ENCODE measurements at regions not wholly inside any gene's neighbourhood (a gene's known extent, or its start where the extent isn't known, plus 50 kb on each side); places are given as distances from the start of the nearest gene placed in this dataset.

DNA sequence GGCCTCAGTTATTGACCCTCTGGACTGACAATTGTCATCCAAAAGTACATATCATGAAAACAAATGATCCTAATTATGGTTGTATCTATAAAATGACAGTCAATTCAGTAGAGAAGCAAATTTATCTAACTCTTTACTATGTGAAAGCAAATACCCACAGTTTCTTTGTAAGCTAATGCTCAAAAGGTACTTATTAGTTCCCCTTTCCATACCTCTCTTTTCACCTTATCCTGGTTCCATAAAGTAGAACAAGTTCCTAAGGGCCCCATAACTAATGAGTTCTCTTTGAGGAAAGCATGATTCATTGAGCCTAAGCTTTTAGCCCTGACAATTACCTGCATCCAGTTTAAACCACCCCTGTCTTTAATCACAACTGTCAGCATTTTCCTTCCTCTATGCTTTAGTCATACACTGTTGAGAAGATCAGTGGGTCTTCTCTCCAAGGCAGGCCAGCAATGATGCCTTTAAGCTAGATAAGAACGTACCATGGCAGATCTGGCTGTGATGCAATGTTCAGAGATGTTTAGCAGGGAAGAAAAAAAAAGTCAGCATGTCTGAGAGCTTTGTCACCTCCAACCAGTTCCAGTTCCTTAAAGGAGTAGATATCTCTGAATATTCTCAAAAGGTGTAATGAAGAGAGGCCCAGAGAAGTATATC, 179.7 kb upstream of the RASGEF1B start:
- H3K27ac ChIP-seq (ENCODE audit: low read depth in 1 of 3, low read length in 2 of 3) = peak overlapping the region in 1 of 3 donors; percentile 49
- no peaks in the 10 kb centered on the region for H3K27me3 ChIP-seq (ENCODE audit: control insufficient read depth in 3 of 3, insufficient read depth in 3 of 3, low read length in 3 of 3)

DNA sequence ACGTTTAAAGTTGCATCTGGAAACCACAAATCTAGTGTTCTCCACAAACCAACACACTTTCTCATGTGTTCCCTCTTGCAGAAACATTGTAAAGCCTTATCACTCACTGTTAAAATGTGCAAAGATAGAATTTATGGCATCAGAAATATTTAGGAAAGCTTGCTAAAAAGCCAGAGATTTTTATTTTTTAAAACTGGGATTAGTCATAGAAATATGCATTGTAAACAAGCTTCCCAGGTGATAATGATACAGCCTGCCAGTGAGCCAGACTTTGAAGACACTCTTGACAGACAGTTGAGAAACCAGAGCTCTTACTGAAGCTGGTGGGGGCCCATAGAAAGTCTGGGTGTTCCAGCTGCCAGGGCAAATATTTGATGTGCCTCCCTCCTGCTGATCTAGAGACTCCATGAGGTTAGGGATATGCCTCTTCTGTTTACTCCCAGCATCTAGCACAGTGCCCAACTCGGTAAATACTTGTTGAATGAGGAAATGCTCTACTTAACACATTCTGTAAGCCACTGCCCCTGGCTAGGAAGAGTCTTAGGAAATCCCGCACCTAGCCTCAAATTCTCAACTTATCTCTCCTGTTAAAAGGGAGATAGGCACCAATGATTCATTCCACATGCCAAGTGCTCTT, 179.0 kb upstream of the RASGEF1B start:
- 49 to 54% (median 51%) methylated on average over 3 of the region's 3 CpGs for WGBS, 3 donors
- H3K27me3 ChIP-seq (ENCODE audit: control insufficient read depth in 3 of 3, insufficient read depth in 3 of 3, low read length in 3 of 3) = no peaks in the 10 kb centered on the region
- no peak overlapping the region for H3K4me3 ChIP-seq (ENCODE audit: low read depth in 1 of 3, low read length in 3 of 3)
- DNase-seq = peak in 1 of 2 donors; percentile 57
- no peak for FAIRE-seq
- no peaks in the 10 kb centered on the region for H3K36me3 ChIP-seq (ENCODE audit: control insufficient read depth in 3 of 3, insufficient read depth in 2 of 3, low read depth in 1 of 3, low read length in 3 of 3)
- peak overlapping the region in 1 of 3 donors; percentile 49 for H3K27ac ChIP-seq (ENCODE audit: low read depth in 1 of 3, low read length in 2 of 3)
- H3K4me1 ChIP-seq (ENCODE audit: control insufficient read depth in 3 of 3, insufficient read depth in 2 of 3, low read depth in 1 of 3, low read length in 2 of 3) = peaks cover 0 to 4% (median 3%) of the 10 kb centered on the region in 3 donors
- H3K9me3 ChIP-seq (ENCODE audit: control insufficient read depth in 2 of 2, insufficient read depth in 1 of 2, low read depth in 1 of 2, low read length in 1 of 2) = no peaks in the 10 kb centered on the region

More for the DNA sequence above, 179.7 kb upstream of the RASGEF1B start:
- H3K9me3 ChIP-seq (ENCODE audit: control insufficient read depth in 2 of 2, insufficient read depth in 1 of 2, low read depth in 1 of 2, low read length in 1 of 2) = no peaks in the 10 kb centered on the region
- DNase-seq = peak in 1 of 2 donors; percentile 61
- FAIRE-seq = no peak
- no peaks in the 10 kb centered on the region for H3K36me3 ChIP-seq (ENCODE audit: control insufficient read depth in 3 of 3, insufficient read depth in 2 of 3, low read depth in 1 of 3, low read length in 3 of 3)
- no peak overlapping the region for H3K4me3 ChIP-seq (ENCODE audit: low read depth in 1 of 3, low read length in 3 of 3)
- peaks cover 0 to 4% (median 3%) of the 10 kb centered on the region in 3 donors for H3K4me1 ChIP-seq (ENCODE audit: control insufficient read depth in 3 of 3, insufficient read depth in 2 of 3, low read depth in 1 of 3, low read length in 2 of 3)
- WGBS, 3 donors = 64 to 79% (median 68%) methylated on average over 1 of the region's 1 CpG

DNA sequence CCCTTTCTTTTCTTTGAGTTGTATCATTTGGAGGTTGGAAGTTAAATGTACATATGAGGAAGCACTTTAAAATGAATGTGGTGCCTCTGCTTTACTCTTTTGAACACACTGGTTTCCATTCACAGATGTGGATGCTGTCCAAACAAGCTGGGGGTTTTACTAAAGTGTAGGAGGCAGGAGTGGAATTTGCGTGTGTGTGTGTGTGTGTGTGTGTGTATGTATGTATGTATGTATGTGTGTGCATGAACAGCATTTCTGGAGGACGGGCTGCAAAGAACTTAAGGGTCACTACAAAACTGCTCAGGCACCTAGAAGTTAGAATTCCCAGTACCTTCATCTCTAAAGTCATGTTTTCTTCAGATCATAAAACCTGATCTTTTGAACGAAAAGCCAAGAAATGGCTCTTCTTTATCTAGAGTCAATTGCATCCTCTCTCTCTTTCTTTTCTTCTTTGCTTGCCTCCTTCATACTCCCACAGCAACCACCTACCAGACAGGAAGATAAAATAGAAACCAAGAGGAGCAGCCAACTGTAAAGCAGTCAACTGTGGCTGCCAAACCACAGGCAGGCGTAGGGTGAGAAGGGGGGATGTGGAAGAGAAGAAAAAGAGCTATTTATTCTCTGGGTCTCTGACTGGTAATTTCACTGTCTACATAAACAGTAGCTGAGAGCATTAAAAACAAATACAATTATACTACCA, 177.0 kb upstream of the RASGEF1B start:
- Histone ChIP-seq H3K4me1 (ENCODE audit: control insufficient read depth in 3 of 3, insufficient read depth in 2 of 3, low read depth in 1 of 3, low read length in 2 of 3) (peaks cover 0 to 4% (median 3%) of the 10 kb centered on the region in 3 donors), H3K4me3 (ENCODE audit: low read depth in 1 of 3, low read length in 3 of 3) (no peak overlapping the region), H3K27ac (ENCODE audit: low read depth in 1 of 3, low read length in 2 of 3) (no peak overlapping the region), H3K27me3 (ENCODE audit: control insufficient read depth in 3 of 3, insufficient read depth in 3 of 3, low read length in 3 of 3) (no peaks in the 10 kb centered on the region), H3K36me3 (ENCODE audit: control insufficient read depth in 3 of 3, insufficient read depth in 2 of 3, low read depth in 1 of 3, low read length in 3 of 3) (no peaks in the 10 kb centered on the region), H3K9me3 (ENCODE audit: control insufficient read depth in 2 of 2, insufficient read depth in 1 of 2, low read depth in 1 of 2, low read length in 1 of 2) (peaks cover 0 to 2% of the 10 kb centered on the region in 2 donors)
- DNase-seq (peak in 1 of 2 donors; percentile 32), FAIRE-seq (no peak)
- WGBS, 3 donors = 58 to 83% (median 63%) methylated on average over 4 of the region's 4 CpGs

DNA sequence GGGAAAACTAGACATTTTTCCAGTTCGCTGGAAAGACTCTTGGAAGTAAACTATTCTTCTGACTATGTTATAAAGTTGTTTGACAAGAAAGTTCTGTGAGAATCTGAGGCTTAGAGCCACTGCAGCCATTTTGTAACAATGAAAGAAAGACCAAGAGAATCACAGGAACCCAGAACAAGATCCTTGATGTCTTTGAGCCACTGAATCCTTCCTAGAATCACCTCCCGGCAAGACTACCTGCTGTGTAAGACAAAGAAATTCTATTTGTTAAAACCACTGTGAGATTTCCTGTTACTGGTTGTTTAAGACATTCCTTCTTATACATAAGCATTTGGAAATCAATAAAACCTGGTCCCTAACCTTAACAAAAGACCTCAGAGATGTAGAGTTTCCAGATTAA, 175.7 kb upstream of the RASGEF1B start:
- H3K27ac ChIP-seq (ENCODE audit: low read depth in 1 of 3, low read length in 2 of 3) = no peak overlapping the region
- H3K36me3 ChIP-seq (ENCODE audit: control insufficient read depth in 3 of 3, insufficient read depth in 2 of 3, low read depth in 1 of 3, low read length in 3 of 3) = no peaks in the 10 kb centered on the region
- DNase-seq (no peak), FAIRE-seq (no peak)
- no peak overlapping the region for H3K4me3 ChIP-seq (ENCODE audit: low read depth in 1 of 3, low read length in 3 of 3)
- H3K4me1 ChIP-seq (ENCODE audit: control insufficient read depth in 3 of 3, insufficient read depth in 2 of 3, low read depth in 1 of 3, low read length in 2 of 3) = peaks cover 0 to 4% (median 3%) of the 10 kb centered on the region in 3 donors
- peaks cover 0 to 2% of the 10 kb centered on the region in 2 donors for H3K9me3 ChIP-seq (ENCODE audit: control insufficient read depth in 2 of 2, insufficient read depth in 1 of 2, low read depth in 1 of 2, low read length in 1 of 2)
- no peaks in the 10 kb centered on the region for H3K27me3 ChIP-seq (ENCODE audit: control insufficient read depth in 3 of 3, insufficient read depth in 3 of 3, low read length in 3 of 3)
- WGBS, 3 donors = 86 to 90% (median 89%) methylated on average over 2 of the region's 2 CpGs

DNA sequence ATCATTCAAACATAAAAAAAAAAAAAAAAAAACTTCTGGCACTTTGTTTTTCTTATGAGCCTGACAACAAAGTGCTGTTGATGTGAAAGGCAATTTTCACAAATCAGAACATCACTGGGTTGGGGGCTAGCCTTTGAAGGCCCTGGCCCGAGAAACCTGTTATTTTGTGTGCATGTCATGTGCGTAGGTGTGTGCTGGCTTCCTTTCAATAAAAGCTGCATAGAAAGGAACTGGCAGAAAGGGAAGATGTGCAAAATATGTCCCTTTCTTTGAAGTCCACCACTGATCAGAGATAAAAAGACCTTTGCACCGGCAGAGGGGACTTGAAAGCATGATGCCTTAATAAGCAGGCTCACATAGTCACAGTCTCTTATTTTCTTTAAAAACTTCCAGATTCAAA, 170.8 kb upstream of the RASGEF1B start:
- DNase-seq = no peak
- FAIRE-seq = no peak
- H3K36me3 ChIP-seq (ENCODE audit: control insufficient read depth in 3 of 3, insufficient read depth in 2 of 3, low read depth in 1 of 3, low read length in 3 of 3) = no peaks in the 10 kb centered on the region
- H3K9me3 ChIP-seq (ENCODE audit: control insufficient read depth in 2 of 2, insufficient read depth in 1 of 2, low read depth in 1 of 2, low read length in 1 of 2) = peaks cover 0 to 2% of the 10 kb centered on the region in 2 donors
- H3K27ac ChIP-seq (ENCODE audit: low read depth in 1 of 3, low read length in 2 of 3) = no peak overlapping the region
- 65 to 73% (median 66%) methylated on average over 3 of the region's 3 CpGs for WGBS, 3 donors
- H3K4me3 ChIP-seq (ENCODE audit: low read depth in 1 of 3, low read length in 3 of 3) = no peak overlapping the region
- no peaks in the 10 kb centered on the region for H3K27me3 ChIP-seq (ENCODE audit: control insufficient read depth in 3 of 3, insufficient read depth in 3 of 3, low read length in 3 of 3)
- no peaks in the 10 kb centered on the region for H3K4me1 ChIP-seq (ENCODE audit: control insufficient read depth in 3 of 3, insufficient read depth in 2 of 3, low read depth in 1 of 3, low read length in 2 of 3)

DNA sequence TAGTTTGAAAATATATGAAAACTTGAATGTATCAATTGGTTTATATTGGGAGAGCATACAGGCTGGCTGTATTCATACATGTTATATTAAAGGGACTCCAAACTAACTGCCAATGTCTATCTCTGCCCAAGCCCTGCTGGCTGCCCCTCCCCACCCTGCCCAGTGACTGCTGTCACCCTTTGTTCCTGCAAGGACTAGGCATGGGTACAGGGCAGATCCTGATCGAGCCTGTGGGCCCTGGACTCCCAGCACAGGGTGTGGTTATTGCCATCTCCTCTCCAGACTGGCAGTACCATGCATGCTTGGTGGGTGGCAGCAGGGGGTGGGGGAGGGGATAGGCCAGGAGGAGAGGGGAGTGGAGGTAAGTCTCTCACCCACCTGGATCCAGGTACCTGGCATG, 167.5 kb upstream of the RASGEF1B start:
- Histone ChIP-seq H3K9me3 (ENCODE audit: control insufficient read depth in 2 of 2, insufficient read depth in 1 of 2, low read depth in 1 of 2, low read length in 1 of 2) (no peaks in the 10 kb centered on the region), H3K36me3 (ENCODE audit: control insufficient read depth in 3 of 3, insufficient read depth in 2 of 3, low read depth in 1 of 3, low read length in 3 of 3) (no peaks in the 10 kb centered on the region), H3K4me3 (ENCODE audit: low read depth in 1 of 3, low read length in 3 of 3) (no peak overlapping the region), H3K4me1 (ENCODE audit: control insufficient read depth in 3 of 3, insufficient read depth in 2 of 3, low read depth in 1 of 3, low read length in 2 of 3) (peaks cover 0 to 7% (median 0%) of the 10 kb centered on the region in 3 donors), H3K27me3 (ENCODE audit: control insufficient read depth in 3 of 3, insufficient read depth in 3 of 3, low read length in 3 of 3) (no peaks in the 10 kb centered on the region), H3K27ac (ENCODE audit: low read depth in 1 of 3, low read length in 2 of 3) (no peak overlapping the region)
- FAIRE-seq (no peak), DNase-seq (peak in 1 of 2 donors; percentile 38)
- WGBS, 3 donors = 22 to 71% (median 63%) methylated on average over 1 of the region's 1 CpG

DNA sequence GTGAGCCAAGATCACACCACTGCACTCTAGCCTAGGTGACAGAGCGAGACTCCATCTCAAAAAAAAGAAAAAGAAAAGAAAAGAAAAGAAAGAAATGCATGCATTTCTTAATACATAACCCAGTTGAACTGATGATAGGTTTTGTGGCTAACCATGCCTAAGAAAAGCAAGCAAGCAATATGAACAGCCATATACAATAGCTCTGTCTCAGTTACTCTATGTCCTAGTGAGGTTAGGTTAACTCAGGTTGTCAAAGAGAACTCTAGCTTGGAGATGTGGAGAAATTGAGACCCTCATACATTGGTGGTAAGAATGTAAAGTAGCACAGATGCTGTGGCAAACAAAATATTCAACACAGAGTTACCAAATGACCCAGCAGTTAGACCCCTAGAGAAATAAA, 167.0 kb upstream of the RASGEF1B start:
- no peaks in the 10 kb centered on the region for H3K9me3 ChIP-seq (ENCODE audit: control insufficient read depth in 2 of 2, insufficient read depth in 1 of 2, low read depth in 1 of 2, low read length in 1 of 2)
- WGBS, 3 donors = 83 to 100% (median 92%) methylated on average over 1 of the region's 1 CpG
- FAIRE-seq = no peak
- H3K4me1 ChIP-seq (ENCODE audit: control insufficient read depth in 3 of 3, insufficient read depth in 2 of 3, low read depth in 1 of 3, low read length in 2 of 3) = peaks cover 0 to 7% (median 0%) of the 10 kb centered on the region in 3 donors
- no peak overlapping the region for H3K4me3 ChIP-seq (ENCODE audit: low read depth in 1 of 3, low read length in 3 of 3)
- no peaks in the 10 kb centered on the region for H3K36me3 ChIP-seq (ENCODE audit: control insufficient read depth in 3 of 3, insufficient read depth in 2 of 3, low read depth in 1 of 3, low read length in 3 of 3)
- no peak for DNase-seq
- no peaks in the 10 kb centered on the region for H3K27me3 ChIP-seq (ENCODE audit: control insufficient read depth in 3 of 3, insufficient read depth in 3 of 3, low read length in 3 of 3)
- H3K27ac ChIP-seq (ENCODE audit: low read depth in 1 of 3, low read length in 2 of 3) = no peak overlapping the region

DNA sequence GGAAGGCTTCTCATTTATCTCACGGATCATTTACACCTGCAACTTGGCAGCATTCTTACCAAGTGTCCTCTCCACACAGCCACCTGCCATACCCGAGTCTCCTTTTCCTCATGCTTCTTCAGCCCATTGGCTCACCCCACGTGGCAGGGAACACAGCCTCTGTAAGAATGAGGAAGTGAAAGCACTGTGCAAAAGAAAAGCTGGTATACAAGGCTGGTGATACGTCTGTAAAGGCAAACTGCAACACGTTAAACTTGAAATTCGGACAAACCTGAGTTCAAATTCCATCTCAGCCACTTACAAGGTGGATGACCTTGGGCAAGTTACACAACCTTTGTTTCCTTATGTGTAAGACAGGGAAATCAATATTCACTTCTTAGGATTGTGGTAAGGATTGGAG, 164.0 kb upstream of the RASGEF1B start:
- Histone ChIP-seq H3K36me3 (ENCODE audit: control insufficient read depth in 3 of 3, insufficient read depth in 2 of 3, low read depth in 1 of 3, low read length in 3 of 3) (no peaks in the 10 kb centered on the region), H3K27ac (ENCODE audit: low read depth in 1 of 3, low read length in 2 of 3) (peak overlapping the region in 2 of 3 donors; percentile 44 to 72), H3K27me3 (ENCODE audit: control insufficient read depth in 3 of 3, insufficient read depth in 3 of 3, low read length in 3 of 3) (no peaks in the 10 kb centered on the region), H3K4me1 (ENCODE audit: control insufficient read depth in 3 of 3, insufficient read depth in 2 of 3, low read depth in 1 of 3, low read length in 2 of 3) (peaks cover 0 to 7% (median 0%) of the 10 kb centered on the region in 3 donors), H3K4me3 (ENCODE audit: low read depth in 1 of 3, low read length in 3 of 3) (no peak overlapping the region), H3K9me3 (ENCODE audit: control insufficient read depth in 2 of 2, insufficient read depth in 1 of 2, low read depth in 1 of 2, low read length in 1 of 2) (no peaks in the 10 kb centered on the region)
- no peak for FAIRE-seq
- DNase-seq = peak; percentile 77 to 95
- WGBS, 3 donors = 12 to 44% (median 19%) methylated on average over 6 of the region's 6 CpGs

Data from small intestine (tissue), 7 donors.